ENCODE measurements at regions not wholly inside any gene's neighbourhood (a gene's known extent, or its start where the extent isn't known, plus 50 kb on each side); places are given as distances from the start of the nearest gene placed in this dataset.

DNA sequence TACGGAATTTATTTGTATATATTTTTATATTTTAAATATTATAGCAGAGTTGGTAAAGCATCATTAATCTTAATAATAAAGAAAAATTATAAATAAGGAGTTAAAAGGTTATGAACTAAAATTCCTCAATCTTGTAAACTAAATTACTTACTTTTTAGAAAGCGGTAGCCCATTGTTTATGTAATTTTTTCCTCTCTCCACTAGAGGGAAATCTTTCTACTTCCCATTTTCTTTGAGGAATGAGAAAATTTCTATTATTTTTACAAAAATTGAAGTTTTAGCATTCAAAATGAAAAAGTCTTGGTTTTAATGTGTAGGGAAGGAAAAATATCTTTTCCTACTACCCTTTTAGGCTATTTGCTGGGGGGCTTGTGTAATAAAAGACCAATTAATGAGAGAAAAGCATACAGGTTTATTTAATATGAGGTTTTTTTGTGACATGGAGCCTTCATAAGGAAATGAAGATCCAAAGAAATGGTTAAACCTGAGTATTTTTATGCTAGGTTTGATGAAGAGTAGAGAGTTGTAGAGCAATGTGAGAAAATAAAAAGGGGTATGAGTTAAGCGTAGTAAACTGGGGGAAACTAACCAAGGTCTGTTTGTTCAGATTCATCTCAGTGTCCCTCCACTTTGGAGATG lies 68.7 kb upstream of the ADAD1 start:
- peak; percentile 16 for DNase-seq

DNA sequence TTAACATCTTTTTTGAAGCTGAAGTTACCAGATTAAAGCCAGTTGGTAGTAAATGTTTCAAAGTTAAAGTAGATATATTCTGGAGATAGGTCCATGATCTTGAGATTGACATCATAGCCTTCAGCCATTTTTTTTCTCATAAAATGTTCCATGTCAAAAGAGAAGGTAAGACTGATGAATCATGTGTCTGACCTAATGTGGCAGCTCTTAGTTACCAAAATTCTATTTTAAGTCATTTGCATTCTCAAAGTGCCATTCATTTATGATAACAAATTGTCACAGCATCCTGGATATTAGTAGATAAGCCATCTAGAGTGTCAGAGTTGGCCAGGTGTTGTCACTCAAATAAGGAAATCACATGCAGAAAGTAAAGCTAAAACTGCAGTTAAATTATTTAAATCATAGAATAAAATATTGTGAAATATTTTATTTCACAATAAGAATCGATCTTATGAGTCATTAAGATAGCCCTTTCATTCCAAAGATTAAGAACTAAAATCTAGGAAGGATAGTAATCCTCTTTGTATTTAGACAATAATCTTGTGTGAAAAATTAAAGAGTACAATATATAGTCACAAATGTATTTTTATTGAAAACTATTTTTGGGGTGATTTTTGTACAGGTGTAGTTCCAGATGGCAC lies 65.7 kb upstream of the ADAD1 start:
- DNase-seq = no peak

DNA sequence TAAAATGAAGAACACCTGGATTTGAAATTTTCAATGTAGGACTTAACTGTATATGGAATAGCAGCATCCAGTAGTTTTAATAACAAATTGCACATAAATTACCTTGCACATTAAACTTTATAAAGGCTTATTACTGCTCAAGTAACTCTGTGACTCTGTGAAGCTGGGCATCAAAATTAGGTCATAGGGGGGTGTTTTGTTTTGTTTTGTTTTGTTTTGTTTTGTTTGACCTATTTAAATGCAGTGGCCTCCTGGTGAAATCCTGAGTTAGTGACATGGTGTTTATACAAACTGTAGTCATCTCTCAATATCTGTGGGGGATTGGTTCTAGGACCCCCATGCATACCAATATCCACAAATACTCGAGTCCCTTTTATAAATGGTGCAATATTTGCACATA lies 51.9 kb upstream of the ADAD1 start:
- DNase-seq = no peak

DNA sequence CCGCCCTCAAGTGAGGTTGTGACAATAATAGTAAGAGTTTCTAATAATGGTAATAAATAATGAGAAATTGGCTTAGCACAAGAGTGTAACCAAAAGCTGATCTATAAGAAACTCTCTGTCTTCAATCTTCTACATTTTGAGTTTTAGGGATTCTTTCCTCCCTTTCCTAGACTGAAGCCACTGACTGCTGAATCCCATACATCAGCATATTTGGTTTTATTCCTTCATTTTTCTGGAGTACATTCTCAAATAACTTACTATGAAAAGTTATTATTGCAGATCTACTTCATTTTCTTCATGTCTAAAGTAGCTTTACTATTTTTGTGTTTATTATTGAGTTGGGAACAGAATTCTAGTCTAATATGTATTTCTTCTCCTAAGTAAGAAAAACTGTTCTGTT lies 49.9 kb upstream of the ADAD1 start:
- no peak for DNase-seq
